Lower leg skin (tissue), 3 donors: ENCODE measurements at regions not wholly inside any gene's neighbourhood (a gene's known extent, or its start where the extent isn't known, plus 50 kb on each side); places are given as distances from the start of the nearest gene placed in this dataset.

Experiments
- CTCF ChIP-seq, 3 donors: fragments of 450-650 bp; IDR thresholded peaks; one replicate each; pipeline ENCODE4 v1.5.1; 2016; ENCODE audit warnings: antibody characterized with exemption in 3 of 3, mild to moderate bottlenecking in 3 of 3, moderate library complexity in 2 of 3
- POLR2A ChIP-seq, 2 donors: fragments of 450-650 bp; IDR thresholded peaks; one replicate each; pipeline ENCODE4 v1.6.1; 2016 to 2017; ENCODE audit warnings: antibody characterized with exemption in 2 of 2, mild to moderate bottlenecking in 1 of 2, moderate library complexity in 1 of 2

- TF ChIP-seq CTCF (IDR thresholded peaks at IDR 0.05) (no peak), POLR2A (IDR thresholded peaks at IDR 0.05) (no peak)
Observed at GRCh38 chr3:11720917-11721411, 77.2 kb upstream of the VGLL4 start.
